GM12873 (cell line): ENCODE measurements at regions not wholly inside any gene's neighbourhood (a gene's known extent, or its start where the extent isn't known, plus 50 kb on each side); places are given as distances from the start of the nearest gene placed in this dataset.

ENCODE experiments used
- CTCF ChIP-seq: IDR thresholded peaks from 2 replicates; pipeline ENCODE4 v1.5.1; 2012; ENCODE audit warnings: low read depth, mild to moderate bottlenecking, moderate library complexity, low read length, control low read depth; ENCODE audit not compliant: insufficient read depth; ENCODE audit errors: missing control alignments

GRCh38 chr10:28987555-28988320 lies 301.1 kb upstream of the LYZL1 start:
- no peak for TF ChIP-seq CTCF

- TF ChIP-seq CTCF, result no peak
These were observed 299.9 kb upstream of the LYZL1 start for GRCh38 chr10:28988980-28989379.

GRCh38 chr10:28991333-28992270 lies 297.3 kb upstream of the LYZL1 start:
- TF ChIP-seq CTCF, result peak; percentile 73

- no peak for TF ChIP-seq CTCF
These were observed 295.8 kb upstream of the LYZL1 start for GRCh38 chr10:28993056-28993455.

- TF ChIP-seq CTCF, result no peak
These were observed 295.0 kb upstream of the LYZL1 start for GRCh38 chr10:28993861-28994260.

- TF ChIP-seq CTCF, result no peak
These were observed 293.4 kb upstream of the LYZL1 start for GRCh38 chr10:28995497-28995896.

- TF ChIP-seq CTCF, result no peak
These were observed 292.5 kb upstream of the LYZL1 start for GRCh38 chr10:28996345-28996744.
